Stomach (tissue), 8 donors: ENCODE measurements at regions not wholly inside any gene's neighbourhood (a gene's known extent, or its start where the extent isn't known, plus 50 kb on each side); places are given as distances from the start of the nearest gene placed in this dataset.
"Not testable (repeated sequence)": the region's sequence is repeated elsewhere in the genome, so short reads cannot be mapped to it uniquely, and the experiment has no call there.

Source experiments
- DNase-seq, 2 donors: peaks; one replicate each; pipeline versions ENCODE4 v3.0.0 to v3.0.0-alpha.2; 2013 to 2019
- H3K27ac ChIP-seq, 5 donors: fragments of 200-600 bp in 4 of 5; sonication (generic) in 4 of 5; one replicate each; pipeline ENCODE4 v1.5.1; 2013 to 2019; ENCODE audit warnings: mild to moderate bottlenecking in 1 of 5, moderate library complexity in 1 of 5
- H3K27me3 ChIP-seq, 3 donors: fragments of 200-600 bp; sonication (generic); one replicate each; pipeline ENCODE4 v1.5.1; 2017 to 2019; ENCODE audit warnings: mixed run types in 1 of 3
- H3K36me3 ChIP-seq, 4 donors: fragments of 200-600 bp; sonication (generic); 1 replicate in 3 of 4; 2 replicates in 1 of 4; pipeline ENCODE4 v1.5.1; 2016 to 2019
- H3K4me1 ChIP-seq, 4 donors: fragments of 200-600 bp; sonication (generic); one replicate each; pipeline ENCODE4 v1.5.1; 2016 to 2019
- H3K4me3 ChIP-seq, 4 donors: fragments of 200-600 bp; sonication (generic) in 3 of 4; one replicate each; pipeline ENCODE4 v1.5.1; 2016 to 2019; ENCODE audit warnings: mild to moderate bottlenecking in 1 of 4
- H3K9me3 ChIP-seq, 4 donors: fragments of 200-600 bp; sonication (generic); one replicate each; pipeline ENCODE4 v1.5.1; 2016 to 2019
- EP300 ChIP-seq: sonication (generic); formaldehyde crosslinking; IDR thresholded peaks from one replicate; pipeline ENCODE4 v1.6.1; 2017; ENCODE audit warnings: antibody characterized with exemption
- POLR2A ChIP-seq, 4 donors: fragments of 450-650 bp; IDR thresholded peaks; one replicate each; pipeline ENCODE4 v1.6.1; 2016; ENCODE audit warnings: antibody characterized with exemption in 4 of 4, control low read depth in 2 of 4, mild to moderate bottlenecking in 1 of 4, moderate library complexity in 1 of 4
- POLR2AphosphoS5 ChIP-seq, 3 donors: sonication (generic); formaldehyde crosslinking; IDR thresholded peaks; one replicate each; pipeline ENCODE4 v1.6.1; 2016; ENCODE audit warnings: antibody characterized with exemption in 3 of 3
- WGBS, 5 donors: extraction: QIAGEN DNeasy Blood & Tissue Kit in 3 of 5; methylation state at CpG; one replicate each; pipeline versions ENCODE4 v1.1.5 to v1.1.7; 2013 to 2018; 5-methylcytosine and 5-hydroxymethylcytosine counted together
- intact Hi-C: fragments of 100-400 bp; cut with DNase I; formaldehyde crosslinking; loops from one replicate; pipeline ENCODE4 v1.15.1; 2023; ENCODE audit warnings: low total_unique reads
- TF ChIP-seq, protein P1 (sequence below), 7 experiments: fragments of 450-650 bp in 4 of 7; fragments of 200-600 bp in 3 of 7; sonication (generic) in 3 of 7; IDR thresholded peaks; one replicate each; pipeline ENCODE4 v1.5.1; 2016 to 2019; ENCODE audit warnings: antibody characterized with exemption in 7 of 7, control low read depth in 2 of 7, mild to moderate bottlenecking in 1 of 7
- donor health status: healthy with polysubstance abuse.
- donor health status: Bipolar disorder and iron deficiency.
- donor health status: healthy.

DNA sequence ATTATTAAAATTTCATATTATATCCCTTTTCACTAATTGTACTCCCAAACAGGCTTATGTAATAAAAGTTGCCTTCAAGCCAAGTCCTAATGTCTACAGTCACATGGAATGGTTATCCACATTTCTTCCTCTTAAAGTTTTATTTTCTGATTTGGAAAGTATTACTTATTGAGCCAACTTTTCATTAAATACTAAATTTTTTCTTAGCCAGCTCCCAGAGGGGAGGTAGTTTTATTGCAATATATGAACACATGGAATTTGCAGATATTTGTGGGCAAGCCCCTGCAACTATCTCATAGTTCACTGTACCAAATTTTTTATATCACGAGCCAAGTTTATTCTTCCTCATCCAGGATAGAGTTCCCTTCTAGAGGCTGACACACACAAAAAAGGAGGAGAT is 332.8 kb upstream of the PTGER4 start:
- Histone ChIP-seq H3K27ac (no peak overlapping the region), H3K9me3 (no peaks in the 10 kb centered on the region), H3K4me1 (no peaks in the 10 kb centered on the region), H3K4me3 (no peak overlapping the region), H3K36me3 (no peaks in the 10 kb centered on the region), H3K27me3 (no peaks in the 10 kb centered on the region)
- WGBS, 5 donors: 74 to 95% (median 86%) methylated on average over 1 of the region's 1 CpG
- no peak for TF ChIP-seq POLR2AphosphoS5 (IDR thresholded peaks at IDR 0.05)
- intact Hi-C loops: no loop called here
- no peak for DNase-seq

DNA sequence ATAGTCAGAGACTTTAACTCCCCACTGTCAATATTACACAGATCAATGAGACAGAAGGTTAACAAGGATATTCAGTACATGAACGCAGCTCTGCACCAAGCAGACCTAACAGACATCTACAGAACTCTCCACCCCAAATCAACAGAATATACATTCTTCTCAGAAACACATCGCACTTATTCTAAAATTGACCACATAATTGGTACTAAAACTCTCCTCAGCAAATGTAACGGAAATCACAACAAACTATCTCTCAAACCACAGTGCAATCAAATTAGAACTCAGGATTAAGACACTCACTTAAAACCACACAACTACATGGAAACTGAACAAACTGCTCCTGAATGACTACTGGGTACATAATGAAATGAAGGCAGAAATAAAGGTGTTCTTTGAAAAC is 341.3 kb upstream of the PTGER4 start:
- DNase-seq, intact Hi-C loops: not testable (repeated sequence)

DNA sequence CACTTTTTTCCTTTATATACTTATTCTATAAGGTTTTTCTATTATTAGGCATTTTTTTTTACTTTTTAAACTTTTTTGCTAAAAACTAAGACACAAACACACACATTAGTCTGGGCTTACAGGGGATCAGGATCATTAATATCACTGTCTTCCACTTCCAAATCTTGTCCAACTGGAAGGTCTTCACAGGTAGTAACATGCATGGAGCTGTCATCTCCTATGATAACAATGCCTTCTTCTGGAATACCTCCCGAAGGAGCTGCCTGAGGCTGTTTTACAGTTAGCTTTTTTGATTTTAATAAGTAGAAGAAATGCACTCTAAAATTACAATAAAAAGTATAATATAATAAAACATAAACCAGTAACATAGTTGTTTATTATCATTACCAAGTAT is 345.5 kb upstream of the PTGER4 start:
- Histone ChIP-seq H3K4me1 (no peaks in the 10 kb centered on the region), H3K27me3 (no peaks in the 10 kb centered on the region), H3K4me3 (no peak overlapping the region), H3K27ac (no peak overlapping the region), H3K9me3 (no peaks in the 10 kb centered on the region), H3K36me3 (no peaks in the 10 kb centered on the region)
- no peak for DNase-seq
- 82 to 96% (median 86%) methylated on average over 1 of the region's 1 CpG for WGBS, 5 donors
- intact Hi-C loops: no loop called here
- TF ChIP-seq POLR2A (IDR thresholded peaks at IDR 0.05) (no peak), POLR2AphosphoS5 (IDR thresholded peaks at IDR 0.05) (no peak)

More for the DNA sequence above, 341.3 kb upstream of the PTGER4 start:
- H3K4me1 ChIP-seq, H3K9me3 ChIP-seq, H3K27me3 ChIP-seq, H3K4me3 ChIP-seq, H3K36me3 ChIP-seq, H3K27ac ChIP-seq: not testable (repeated sequence)
- 71 to 83% (median 82%) methylated on average over 3 of the region's 3 CpGs for WGBS, 5 donors

DNA sequence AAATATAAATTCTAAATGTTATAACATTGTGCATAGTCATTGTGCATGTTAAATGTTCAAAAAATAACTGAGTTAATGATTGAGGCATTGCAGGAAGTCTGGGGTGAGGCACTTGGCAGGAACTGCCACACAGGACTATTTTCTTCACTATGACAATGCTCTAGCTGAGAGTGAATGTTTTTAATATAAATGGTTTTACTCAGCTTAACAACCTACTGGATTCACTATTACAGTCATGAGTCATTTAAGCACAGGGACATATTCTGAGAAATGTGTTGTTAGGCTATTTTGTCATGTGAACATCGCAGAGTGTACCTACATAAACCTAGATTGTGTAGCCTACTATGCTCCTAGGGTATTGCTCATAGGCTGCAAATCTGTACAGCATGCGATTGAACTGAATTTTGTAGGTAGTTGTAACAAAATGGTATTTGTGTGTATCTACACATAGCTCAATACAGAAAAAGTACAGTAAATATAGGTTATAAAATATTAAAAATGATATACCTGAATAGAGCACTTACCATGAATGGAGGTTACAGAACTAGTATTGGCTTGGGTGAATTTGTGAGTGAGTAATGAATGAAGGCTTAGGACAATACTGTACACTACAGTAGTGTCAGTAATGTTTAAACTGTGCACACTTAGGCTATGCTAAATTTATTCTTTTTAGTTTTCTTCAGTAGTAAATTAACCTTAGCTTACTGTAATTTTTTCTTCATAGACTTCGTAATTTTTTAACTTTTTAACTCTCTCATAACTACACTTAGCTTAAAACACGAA is 346.1 kb upstream of the PTGER4 start:
- Histone ChIP-seq H3K36me3 (no peaks in the 10 kb centered on the region), H3K4me1 (no peaks in the 10 kb centered on the region), H3K27ac (no peak overlapping the region), H3K27me3 (no peaks in the 10 kb centered on the region), H3K4me3 (no peak overlapping the region), H3K9me3 (no peaks in the 10 kb centered on the region)
- TF ChIP-seq EP300: no peak
- no peak for TF ChIP-seq POLR2A (IDR thresholded peaks at IDR 0.05)
- 77 to 91% (median 86%) methylated on average over 4 of the region's 4 CpGs for WGBS, 5 donors
- DNase-seq: no peak
- intact Hi-C loops: no loop called here

DNA sequence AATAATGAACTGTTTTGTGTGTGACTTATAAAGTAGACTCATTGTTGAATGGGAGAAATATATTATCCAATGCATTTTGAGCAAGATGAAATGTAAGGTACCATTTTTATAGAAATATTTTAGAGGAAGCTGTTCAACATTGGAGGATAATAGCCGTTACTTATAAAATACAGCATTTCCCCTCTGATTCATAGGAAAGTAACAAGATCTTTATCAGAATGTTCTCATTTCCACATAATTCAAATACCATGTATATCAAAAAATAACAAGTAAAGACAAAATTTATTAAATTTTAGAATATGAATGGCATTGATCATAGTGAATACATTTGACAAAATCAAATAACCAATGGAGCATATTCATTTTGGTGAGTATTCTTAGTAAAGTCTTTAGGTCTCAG is 346.7 kb upstream of the PTGER4 start:
- no peak overlapping the region for H3K4me3 ChIP-seq
- 56 to 92% (median 79%) methylated on average over 1 of the region's 1 CpG for WGBS, 5 donors
- H3K36me3 ChIP-seq: no peaks in the 10 kb centered on the region
- H3K9me3 ChIP-seq: no peaks in the 10 kb centered on the region
- H3K4me1 ChIP-seq: no peaks in the 10 kb centered on the region
- no peak overlapping the region for H3K27ac ChIP-seq
- no peaks in the 10 kb centered on the region for H3K27me3 ChIP-seq
- TF ChIP-seq EP300: no peak
- no peak for TF ChIP-seq POLR2AphosphoS5 (IDR thresholded peaks at IDR 0.05)
- no peak for TF ChIP-seq POLR2A (IDR thresholded peaks at IDR 0.05)
- TF ChIP-seq, protein P1, sequence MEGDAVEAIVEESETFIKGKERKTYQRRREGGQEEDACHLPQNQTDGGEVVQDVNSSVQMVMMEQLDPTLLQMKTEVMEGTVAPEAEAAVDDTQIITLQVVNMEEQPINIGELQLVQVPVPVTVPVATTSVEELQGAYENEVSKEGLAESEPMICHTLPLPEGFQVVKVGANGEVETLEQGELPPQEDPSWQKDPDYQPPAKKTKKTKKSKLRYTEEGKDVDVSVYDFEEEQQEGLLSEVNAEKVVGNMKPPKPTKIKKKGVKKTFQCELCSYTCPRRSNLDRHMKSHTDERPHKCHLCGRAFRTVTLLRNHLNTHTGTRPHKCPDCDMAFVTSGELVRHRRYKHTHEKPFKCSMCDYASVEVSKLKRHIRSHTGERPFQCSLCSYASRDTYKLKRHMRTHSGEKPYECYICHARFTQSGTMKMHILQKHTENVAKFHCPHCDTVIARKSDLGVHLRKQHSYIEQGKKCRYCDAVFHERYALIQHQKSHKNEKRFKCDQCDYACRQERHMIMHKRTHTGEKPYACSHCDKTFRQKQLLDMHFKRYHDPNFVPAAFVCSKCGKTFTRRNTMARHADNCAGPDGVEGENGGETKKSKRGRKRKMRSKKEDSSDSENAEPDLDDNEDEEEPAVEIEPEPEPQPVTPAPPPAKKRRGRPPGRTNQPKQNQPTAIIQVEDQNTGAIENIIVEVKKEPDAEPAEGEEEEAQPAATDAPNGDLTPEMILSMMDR (IDR thresholded peaks at IDR 0.05): no peak
- intact Hi-C loops: no loop called here
- DNase-seq: no peak

DNA sequence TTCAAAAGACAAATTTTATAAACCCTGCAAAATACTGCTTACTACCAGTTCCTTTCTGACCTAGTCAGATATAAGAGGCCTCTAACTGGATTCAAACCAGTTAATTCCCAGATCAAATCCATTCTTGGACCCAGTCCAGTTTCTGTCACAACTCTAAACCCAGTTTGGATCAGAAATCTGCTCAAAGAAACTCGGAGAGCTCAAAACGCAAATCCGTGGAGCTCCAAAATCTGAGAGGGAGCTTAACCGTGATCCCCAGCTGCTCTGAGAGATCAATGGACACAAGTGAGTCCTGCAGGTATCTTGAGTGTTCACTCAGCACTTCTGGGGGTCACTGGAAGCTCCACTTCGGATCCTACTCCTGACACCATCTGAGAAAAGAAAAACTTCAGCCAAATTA is 348.1 kb upstream of the PTGER4 start:
- no peaks in the 10 kb centered on the region for H3K36me3 ChIP-seq
- no peaks in the 10 kb centered on the region for H3K9me3 ChIP-seq
- no peaks in the 10 kb centered on the region for H3K4me1 ChIP-seq
- intact Hi-C loops: no loop called here
- 64 to 83% (median 78%) methylated on average over 5 of the region's 5 CpGs for WGBS, 5 donors
- no peaks in the 10 kb centered on the region for H3K27me3 ChIP-seq
- no peak for TF ChIP-seq EP300
- TF ChIP-seq, protein P1 (IDR thresholded peaks at IDR 0.05): no peak
- no peak for TF ChIP-seq POLR2AphosphoS5 (IDR thresholded peaks at IDR 0.05)
- no peak for TF ChIP-seq POLR2A (IDR thresholded peaks at IDR 0.05)
- no peak overlapping the region for H3K4me3 ChIP-seq
- no peak for DNase-seq
- no peak overlapping the region for H3K27ac ChIP-seq
